PC-9 (cell line): ENCODE measurements at regions not wholly inside any gene's neighbourhood (a gene's known extent, or its start where the extent isn't known, plus 50 kb on each side); places are given as distances from the start of the nearest gene placed in this dataset.

Source experiments
- EZH2 ChIP-seq: fragments of 200-600 bp; sonication (generic); IDR thresholded peaks from 2 replicates; pipeline ENCODE4 v1.8.0; 2017; ENCODE audit warnings: antibody characterized with exemption, low read depth
- TF ChIP-seq, protein P1 (sequence below): fragments of 200-600 bp; sonication (generic); conservative IDR thresholded peaks from 2 replicates; pipeline ENCODE4 v1.6.1; 2017; ENCODE audit warnings: mixed run types, antibody characterized with exemption, mild to moderate bottlenecking, moderate library complexity

DNA sequence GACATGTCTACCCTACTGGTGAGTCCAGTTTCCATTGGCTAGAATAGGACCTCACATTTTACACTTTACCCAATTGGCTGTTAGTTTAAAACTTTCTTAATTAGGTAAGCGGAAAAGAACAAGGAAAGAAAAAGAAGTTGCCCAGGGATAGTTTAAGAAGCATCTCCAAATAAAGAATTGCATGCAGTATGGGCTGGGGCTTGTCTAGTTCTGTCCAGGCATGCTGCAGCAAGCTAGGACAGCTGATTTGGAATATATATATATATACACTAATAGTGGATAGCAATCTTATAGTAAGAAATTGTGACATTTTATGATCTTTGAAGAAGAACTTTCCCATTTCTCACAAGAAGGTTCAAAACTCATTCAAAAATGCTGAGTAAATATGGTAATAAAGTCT, 90.0 kb upstream of the ERBB4 start:
- TF ChIP-seq, protein P1, sequence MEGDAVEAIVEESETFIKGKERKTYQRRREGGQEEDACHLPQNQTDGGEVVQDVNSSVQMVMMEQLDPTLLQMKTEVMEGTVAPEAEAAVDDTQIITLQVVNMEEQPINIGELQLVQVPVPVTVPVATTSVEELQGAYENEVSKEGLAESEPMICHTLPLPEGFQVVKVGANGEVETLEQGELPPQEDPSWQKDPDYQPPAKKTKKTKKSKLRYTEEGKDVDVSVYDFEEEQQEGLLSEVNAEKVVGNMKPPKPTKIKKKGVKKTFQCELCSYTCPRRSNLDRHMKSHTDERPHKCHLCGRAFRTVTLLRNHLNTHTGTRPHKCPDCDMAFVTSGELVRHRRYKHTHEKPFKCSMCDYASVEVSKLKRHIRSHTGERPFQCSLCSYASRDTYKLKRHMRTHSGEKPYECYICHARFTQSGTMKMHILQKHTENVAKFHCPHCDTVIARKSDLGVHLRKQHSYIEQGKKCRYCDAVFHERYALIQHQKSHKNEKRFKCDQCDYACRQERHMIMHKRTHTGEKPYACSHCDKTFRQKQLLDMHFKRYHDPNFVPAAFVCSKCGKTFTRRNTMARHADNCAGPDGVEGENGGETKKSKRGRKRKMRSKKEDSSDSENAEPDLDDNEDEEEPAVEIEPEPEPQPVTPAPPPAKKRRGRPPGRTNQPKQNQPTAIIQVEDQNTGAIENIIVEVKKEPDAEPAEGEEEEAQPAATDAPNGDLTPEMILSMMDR = no peak
- TF ChIP-seq EZH2 = no peak
